Activated T-helper 1 cell treated with Interleukin-2 at 50 U/mL for 16 hours (primary cell): ENCODE measurements at regions not wholly inside any gene's neighbourhood (a gene's known extent, or its start where the extent isn't known, plus 50 kb on each side); places are given as distances from the start of the nearest gene placed in this dataset.

Experiments
- DNase-seq: peaks from one replicate; pipeline ENCODE4 v3.0.0-alpha.2; 2020; ENCODE audit warnings: low read depth

GRCh38 chr11:16430674-16431073, 74.3 kb upstream of the SOX6 start:
- no peak for DNase-seq

- DNase-seq = no peak
Measured at GRCh38 chr11:16421826-16422225, 65.5 kb upstream of the SOX6 start.

- DNase-seq = no peak
Measured at GRCh38 chr11:16418428-16419097, 62.2 kb upstream of the SOX6 start.

GRCh38 chr11:16412525-16413172, 56.3 kb upstream of the SOX6 start:
- no peak for DNase-seq

- DNase-seq = no peak
Measured at GRCh38 chr11:16410479-16410878, 54.1 kb upstream of the SOX6 start.

GRCh38 chr11:16408619-16409018, 52.3 kb upstream of the SOX6 start:
- no peak for DNase-seq

DNA sequence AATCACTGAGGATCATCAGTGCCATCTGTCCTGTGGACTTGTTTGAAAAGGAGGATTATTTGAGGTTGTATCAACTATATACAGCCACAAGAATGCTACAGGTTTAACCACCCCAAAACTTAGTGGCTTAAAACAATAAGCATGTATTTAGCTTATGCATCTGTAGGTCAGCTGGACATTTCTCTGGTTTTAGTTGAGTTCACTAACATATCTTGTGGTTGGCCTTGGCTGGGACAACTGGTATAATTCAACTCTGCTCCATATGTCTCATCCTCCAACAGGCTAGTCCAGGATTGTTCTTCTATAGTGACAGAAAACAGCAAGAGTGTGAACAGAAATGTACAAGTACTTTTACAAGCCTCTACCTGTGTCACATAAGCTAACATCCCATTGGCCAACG, 49.9 kb upstream of the SOX6 start:
- DNase-seq = no peak
